Keratinocyte (primary cell): ENCODE measurements at regions not wholly inside any gene's neighbourhood (a gene's known extent, or its start where the extent isn't known, plus 50 kb on each side); places are given as distances from the start of the nearest gene placed in this dataset.

Source experiments
- CTCF ChIP-seq, 3 experiments: IDR thresholded peaks in 1 of 3; conservative IDR thresholded peaks in 1 of 3; optimal IDR thresholded peaks in 1 of 3; 2 replicates in 2 of 3; 3 replicates in 1 of 3; pipeline versions ENCODE3 to v1.5.1; 2011; ENCODE audit warnings: low read length in 3 of 3, mild to moderate bottlenecking in 3 of 3, moderate library complexity in 2 of 3, control low read depth in 1 of 3, inconsistent platforms in 1 of 3; ENCODE audit not compliant: insufficient read depth in 2 of 3; ENCODE audit errors: extremely low read depth in 1 of 3
- EZH2 ChIP-seq: IDR thresholded peaks from one replicate; pipeline ENCODE4 v1.6.1; 2012; ENCODE audit warnings: inconsistent platforms, mild to moderate bottlenecking, low read length, moderate library complexity

GRCh38 chr21:19256934-19257660 lies 853.5 kb upstream of the TMPRSS15 start:
- no peak for TF ChIP-seq CTCF (optimal IDR thresholded peaks at IDR 0.05 in 1 of 3, IDR thresholded peaks at IDR 0.05 in 1 of 3, conservative IDR thresholded peaks at IDR 0.05 in 1 of 3; ENCODE audit: extremely low read depth in 1 of 3, insufficient read depth in 2 of 3, low read length in 3 of 3)
- TF ChIP-seq EZH2 = no peak
